ENCODE measurements at regions not wholly inside any gene's neighbourhood (a gene's known extent, or its start where the extent isn't known, plus 50 kb on each side); places are given as distances from the start of the nearest gene placed in this dataset.

DNA sequence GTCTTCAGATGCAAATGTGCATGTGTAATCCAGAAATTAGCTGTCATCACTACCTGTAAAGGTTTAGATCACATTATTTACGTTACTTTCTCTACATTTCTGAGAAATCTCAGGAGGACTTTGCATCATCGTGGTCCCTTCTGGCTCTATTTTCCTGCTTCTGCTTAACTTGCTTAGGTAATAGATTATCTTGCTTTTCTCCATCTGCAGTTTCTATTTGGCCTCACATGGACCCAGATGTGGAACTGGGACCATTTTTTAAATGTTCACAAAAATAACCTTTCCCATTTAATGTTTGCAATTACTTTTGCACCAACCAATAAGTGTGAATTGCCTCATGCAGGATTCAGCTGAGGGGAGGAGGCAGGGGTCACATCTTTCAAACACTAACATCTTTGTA, 278.4 kb upstream of the SEMA3C start:
- H3K36me3 ChIP-seq: no peaks in the 10 kb centered on the region
- intact Hi-C loops (cut with DNase I): no loop called here
- no peaks in the 10 kb centered on the region for H3K4me1 ChIP-seq
- H3K4me3 ChIP-seq: no peak overlapping the region
- H3K9me3 ChIP-seq: no peaks in the 10 kb centered on the region
- DNase-seq: no peak
- 86 to 88% methylated on average over 2 of the region's 2 CpGs for WGBS, 2 donors
- no peak overlapping the region for H3K27ac ChIP-seq
- TF ChIP-seq EP300 (IDR thresholded peaks at IDR 0.05) (no peak), POLR2AphosphoS5 (IDR thresholded peaks at IDR 0.05) (no peak), POLR2A (IDR thresholded peaks at IDR 0.05) (no peak)
- TF ChIP-seq, protein P1, sequence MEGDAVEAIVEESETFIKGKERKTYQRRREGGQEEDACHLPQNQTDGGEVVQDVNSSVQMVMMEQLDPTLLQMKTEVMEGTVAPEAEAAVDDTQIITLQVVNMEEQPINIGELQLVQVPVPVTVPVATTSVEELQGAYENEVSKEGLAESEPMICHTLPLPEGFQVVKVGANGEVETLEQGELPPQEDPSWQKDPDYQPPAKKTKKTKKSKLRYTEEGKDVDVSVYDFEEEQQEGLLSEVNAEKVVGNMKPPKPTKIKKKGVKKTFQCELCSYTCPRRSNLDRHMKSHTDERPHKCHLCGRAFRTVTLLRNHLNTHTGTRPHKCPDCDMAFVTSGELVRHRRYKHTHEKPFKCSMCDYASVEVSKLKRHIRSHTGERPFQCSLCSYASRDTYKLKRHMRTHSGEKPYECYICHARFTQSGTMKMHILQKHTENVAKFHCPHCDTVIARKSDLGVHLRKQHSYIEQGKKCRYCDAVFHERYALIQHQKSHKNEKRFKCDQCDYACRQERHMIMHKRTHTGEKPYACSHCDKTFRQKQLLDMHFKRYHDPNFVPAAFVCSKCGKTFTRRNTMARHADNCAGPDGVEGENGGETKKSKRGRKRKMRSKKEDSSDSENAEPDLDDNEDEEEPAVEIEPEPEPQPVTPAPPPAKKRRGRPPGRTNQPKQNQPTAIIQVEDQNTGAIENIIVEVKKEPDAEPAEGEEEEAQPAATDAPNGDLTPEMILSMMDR (IDR thresholded peaks at IDR 0.05): no peak
- no peaks in the 10 kb centered on the region for H3K27me3 ChIP-seq

DNA sequence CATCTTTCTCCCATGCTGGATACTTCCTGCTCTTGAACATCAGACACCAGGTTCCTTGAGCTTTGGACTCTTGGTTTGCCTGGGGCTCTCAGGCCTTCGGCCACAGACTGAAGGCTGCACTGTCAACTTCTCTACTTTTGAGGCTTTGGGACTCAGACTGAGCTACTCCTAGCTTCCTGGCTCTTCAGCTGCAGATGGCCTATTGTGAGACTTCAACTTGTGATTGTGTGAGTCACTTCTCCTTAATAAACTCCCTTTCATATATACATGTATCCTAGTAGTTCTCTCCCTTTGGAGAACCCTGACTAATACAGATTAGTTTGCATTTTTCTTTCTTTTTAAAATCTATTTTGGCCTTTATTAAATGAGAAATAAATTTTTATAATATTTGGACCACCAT, 276.2 kb upstream of the SEMA3C start:
- intact Hi-C loops (cut with DNase I): no loop called here
- peaks cover 0 to 7% (median 5%) of the 10 kb centered on the region in 4 donors for H3K4me1 ChIP-seq
- no peak overlapping the region for H3K27ac ChIP-seq
- TF ChIP-seq, protein P1 (IDR thresholded peaks at IDR 0.05): no peak
- no peak for TF ChIP-seq EP300 (IDR thresholded peaks at IDR 0.05)
- TF ChIP-seq POLR2AphosphoS5 (IDR thresholded peaks at IDR 0.05): no peak
- TF ChIP-seq POLR2A (IDR thresholded peaks at IDR 0.05): no peak
- DNase-seq: no peak
- no peaks in the 10 kb centered on the region for H3K9me3 ChIP-seq
- WGBS, 2 donors: 87% methylated on average over 1 of the region's 1 CpG
- no peaks in the 10 kb centered on the region for H3K36me3 ChIP-seq
- no peak overlapping the region for H3K4me3 ChIP-seq
- H3K27me3 ChIP-seq: no peaks in the 10 kb centered on the region

DNA sequence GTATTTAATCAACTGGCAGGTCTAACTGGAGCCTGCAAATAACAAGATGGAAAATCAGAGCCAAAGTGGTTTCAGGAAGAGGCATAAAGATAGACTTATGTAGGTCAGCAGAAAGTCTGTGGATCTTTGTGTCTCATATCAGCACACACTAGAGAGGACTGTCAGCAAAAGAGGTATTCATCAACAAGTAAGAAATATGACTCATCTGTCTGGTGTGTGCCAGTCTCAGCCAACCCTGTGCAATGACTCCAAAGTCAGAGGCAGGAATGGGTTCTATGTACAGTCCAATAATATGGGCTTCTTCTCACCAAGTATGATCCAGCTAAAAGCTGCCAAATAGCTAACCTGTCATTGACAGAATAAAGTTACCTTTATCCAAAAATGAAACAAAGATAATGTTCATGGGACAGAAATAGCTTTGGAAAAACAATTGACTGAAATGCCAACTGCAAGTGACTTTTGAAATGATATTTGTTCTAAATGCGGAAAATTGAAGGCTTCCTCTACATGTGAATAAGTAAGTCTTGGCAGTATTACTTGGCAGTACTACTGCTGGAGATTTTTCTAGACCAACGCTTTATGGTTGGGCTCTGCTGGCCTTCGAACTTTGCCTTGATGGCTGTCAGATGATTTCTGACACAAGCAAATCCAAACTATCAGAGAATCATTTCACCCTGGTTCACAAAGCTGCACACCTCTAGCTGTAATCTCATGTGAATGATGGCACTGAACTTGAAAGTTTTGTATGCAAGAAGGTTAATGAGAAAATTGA, 272.3 kb upstream of the SEMA3C start:
- no peak for TF ChIP-seq EP300 (IDR thresholded peaks at IDR 0.05)
- TF ChIP-seq, protein P1 (IDR thresholded peaks at IDR 0.05): no peak
- TF ChIP-seq POLR2AphosphoS5 (IDR thresholded peaks at IDR 0.05): no peak
- no peak for TF ChIP-seq POLR2A (IDR thresholded peaks at IDR 0.05)
- 86 to 91% methylated on average over 3 of the region's 3 CpGs for WGBS, 2 donors
- Histone ChIP-seq H3K36me3 (no peaks in the 10 kb centered on the region), H3K4me1 (peaks cover 0 to 16% (median 5%) of the 10 kb centered on the region in 4 donors), H3K27me3 (no peaks in the 10 kb centered on the region), H3K4me3 (no peak overlapping the region), H3K9me3 (no peaks in the 10 kb centered on the region), H3K27ac (no peak overlapping the region)
- DNase-seq: no peak
- intact Hi-C loops (cut with DNase I): no loop called here

GRCh38 chr7:81187753-81188152, 268.9 kb upstream of the SEMA3C start:
- H3K27ac ChIP-seq: peak overlapping the region in 1 of 4 donors; percentile 6
- H3K36me3 ChIP-seq: no peaks in the 10 kb centered on the region
- peaks cover 0 to 16% (median 5%) of the 10 kb centered on the region in 4 donors for H3K4me1 ChIP-seq
- 93% methylated on average over 1 of the region's 1 CpG for WGBS, 2 donors
- no peak for DNase-seq
- intact Hi-C loops (cut with DNase I): no loop called here
- no peak overlapping the region for H3K4me3 ChIP-seq
- no peaks in the 10 kb centered on the region for H3K9me3 ChIP-seq
- no peak for TF ChIP-seq POLR2A (IDR thresholded peaks at IDR 0.05)
- no peak for TF ChIP-seq EP300 (IDR thresholded peaks at IDR 0.05)
- TF ChIP-seq, protein P1 (IDR thresholded peaks at IDR 0.05): no peak
- TF ChIP-seq POLR2AphosphoS5 (IDR thresholded peaks at IDR 0.05): no peak
- H3K27me3 ChIP-seq: no peaks in the 10 kb centered on the region

Measured in sigmoid colon (tissue), 6 donors.